HCT116 (cell line): ENCODE measurements at regions not wholly inside any gene's neighbourhood (a gene's known extent, or its start where the extent isn't known, plus 50 kb on each side); places are given as distances from the start of the nearest gene placed in this dataset.
A peak's percentile ranks its signal among the peaks of the same experiment; 100 is the strongest.

Experiments used
- EZH2 ChIP-seq: fragments of 200-600 bp; sonication (generic); IDR thresholded peaks from 2 replicates; pipeline ENCODE4 v1.6.1; 2017; ENCODE audit warnings: antibody characterized with exemption, mixed run types
- EZH2phosphoT487 ChIP-seq: fragments of 200-600 bp; IDR thresholded peaks from 2 replicates; pipeline ENCODE4 v1.6.1; 2018; ENCODE audit warnings: antibody characterized with exemption, borderline replicate concordance
- FOSL1 ChIP-seq: IDR thresholded peaks from 2 replicates; pipeline ENCODE4 v1.6.1; 2012; ENCODE audit warnings: low read depth
- POLR2A ChIP-seq: IDR thresholded peaks from 2 replicates; pipeline ENCODE4 v1.7.0; 2011; ENCODE audit warnings: borderline replicate concordance; ENCODE audit not compliant: insufficient read depth, insufficient read length; ENCODE audit errors: extremely low read depth
- POLR2AphosphoS5 ChIP-seq: IDR thresholded peaks from 2 replicates; pipeline ENCODE4 v1.6.1; 2011; ENCODE audit warnings: mild to moderate bottlenecking, low read depth, low read length, moderate library complexity
- SRF ChIP-seq: IDR thresholded peaks from 2 replicates; pipeline ENCODE4 v1.6.1; 2012; ENCODE audit warnings: low read depth
- TCF7L2 ChIP-seq: IDR thresholded peaks from 2 replicates; pipeline ENCODE4 v1.7.0; 2011; ENCODE audit warnings: borderline replicate concordance, inconsistent platforms; ENCODE audit not compliant: insufficient read depth, insufficient read length; ENCODE audit errors: extremely low read depth
- YY1 ChIP-seq: IDR thresholded peaks from 2 replicates; pipeline ENCODE4 v1.6.1; 2011; ENCODE audit warnings: low read length, low read depth, moderate library complexity, mild to moderate bottlenecking; ENCODE audit not compliant: insufficient replicate concordance; ENCODE audit errors: extremely low read depth
- ZFX ChIP-seq: fragments of 450-650 bp; IDR thresholded peaks from 2 replicates; pipeline ENCODE4 v1.6.1; 2017
- TF ChIP-seq, protein P1 (sequence below), 3 experiments: fragments of 200-600 bp in 1 of 3; sonication (generic) in 1 of 3; IDR thresholded peaks in 2 of 3; conservative IDR thresholded peaks in 1 of 3; 2 replicates each; pipeline ENCODE4 v1.5.1; 2012 to 2017; ENCODE audit warnings: low read depth in 2 of 3, low read length in 2 of 3, antibody characterized with exemption in 1 of 3, borderline replicate concordance in 1 of 3, control low read depth in 1 of 3, mild to moderate bottlenecking in 1 of 3, mixed read lengths in 1 of 3, mixed run types in 1 of 3, moderate library complexity in 1 of 3; ENCODE audit not compliant: insufficient read depth in 1 of 3
- TF ChIP-seq, protein P2 (sequence below): IDR thresholded peaks from 2 replicates; pipeline ENCODE4 v1.6.1; 2012
- TF ChIP-seq, protein P3 (sequence below): IDR thresholded peaks from 2 replicates; pipeline ENCODE4 v1.6.1; 2011; ENCODE audit warnings: mild to moderate bottlenecking, low read length, moderate library complexity; ENCODE audit not compliant: insufficient replicate concordance; ENCODE audit errors: extremely low read depth
- TF ChIP-seq, protein P4 (sequence below): IDR thresholded peaks from 2 replicates; pipeline ENCODE4 v1.6.1; 2012; ENCODE audit warnings: low read depth

- TF ChIP-seq POLR2AphosphoS5, result no peak
- TF ChIP-seq, protein P1, sequence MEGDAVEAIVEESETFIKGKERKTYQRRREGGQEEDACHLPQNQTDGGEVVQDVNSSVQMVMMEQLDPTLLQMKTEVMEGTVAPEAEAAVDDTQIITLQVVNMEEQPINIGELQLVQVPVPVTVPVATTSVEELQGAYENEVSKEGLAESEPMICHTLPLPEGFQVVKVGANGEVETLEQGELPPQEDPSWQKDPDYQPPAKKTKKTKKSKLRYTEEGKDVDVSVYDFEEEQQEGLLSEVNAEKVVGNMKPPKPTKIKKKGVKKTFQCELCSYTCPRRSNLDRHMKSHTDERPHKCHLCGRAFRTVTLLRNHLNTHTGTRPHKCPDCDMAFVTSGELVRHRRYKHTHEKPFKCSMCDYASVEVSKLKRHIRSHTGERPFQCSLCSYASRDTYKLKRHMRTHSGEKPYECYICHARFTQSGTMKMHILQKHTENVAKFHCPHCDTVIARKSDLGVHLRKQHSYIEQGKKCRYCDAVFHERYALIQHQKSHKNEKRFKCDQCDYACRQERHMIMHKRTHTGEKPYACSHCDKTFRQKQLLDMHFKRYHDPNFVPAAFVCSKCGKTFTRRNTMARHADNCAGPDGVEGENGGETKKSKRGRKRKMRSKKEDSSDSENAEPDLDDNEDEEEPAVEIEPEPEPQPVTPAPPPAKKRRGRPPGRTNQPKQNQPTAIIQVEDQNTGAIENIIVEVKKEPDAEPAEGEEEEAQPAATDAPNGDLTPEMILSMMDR (IDR thresholded peaks at IDR 0.05 in 2 of 3, conservative IDR thresholded peaks at IDR 0.05 in 1 of 3; ENCODE audit: borderline replicate concordance in 1 of 3, insufficient read depth in 1 of 3, low read depth in 2 of 3, low read length in 2 of 3), result peak in 2 of 3 experiments; percentile 16 to 18; a peak in 1 of 6 replicates
- TF ChIP-seq TCF7L2, result no peak
- TF ChIP-seq, protein P2, sequence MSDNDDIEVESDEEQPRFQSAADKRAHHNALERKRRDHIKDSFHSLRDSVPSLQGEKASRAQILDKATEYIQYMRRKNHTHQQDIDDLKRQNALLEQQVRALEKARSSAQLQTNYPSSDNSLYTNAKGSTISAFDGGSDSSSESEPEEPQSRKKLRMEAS, result no peak
- TF ChIP-seq EZH2, result no peak
- TF ChIP-seq, protein P3, sequence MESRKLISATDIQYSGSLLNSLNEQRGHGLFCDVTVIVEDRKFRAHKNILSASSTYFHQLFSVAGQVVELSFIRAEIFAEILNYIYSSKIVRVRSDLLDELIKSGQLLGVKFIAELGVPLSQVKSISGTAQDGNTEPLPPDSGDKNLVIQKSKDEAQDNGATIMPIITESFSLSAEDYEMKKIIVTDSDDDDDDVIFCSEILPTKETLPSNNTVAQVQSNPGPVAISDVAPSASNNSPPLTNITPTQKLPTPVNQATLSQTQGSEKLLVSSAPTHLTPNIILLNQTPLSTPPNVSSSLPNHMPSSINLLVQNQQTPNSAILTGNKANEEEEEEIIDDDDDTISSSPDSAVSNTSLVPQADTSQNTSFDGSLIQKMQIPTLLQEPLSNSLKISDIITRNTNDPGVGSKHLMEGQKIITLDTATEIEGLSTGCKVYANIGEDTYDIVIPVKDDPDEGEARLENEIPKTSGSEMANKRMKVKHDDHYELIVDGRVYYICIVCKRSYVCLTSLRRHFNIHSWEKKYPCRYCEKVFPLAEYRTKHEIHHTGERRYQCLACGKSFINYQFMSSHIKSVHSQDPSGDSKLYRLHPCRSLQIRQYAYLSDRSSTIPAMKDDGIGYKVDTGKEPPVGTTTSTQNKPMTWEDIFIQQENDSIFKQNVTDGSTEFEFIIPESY, result no peak
- no peak for TF ChIP-seq POLR2A
- TF ChIP-seq YY1, result no peak
- no peak for TF ChIP-seq EZH2phosphoT487
- TF ChIP-seq FOSL1, result no peak
- TF ChIP-seq, protein P4, sequence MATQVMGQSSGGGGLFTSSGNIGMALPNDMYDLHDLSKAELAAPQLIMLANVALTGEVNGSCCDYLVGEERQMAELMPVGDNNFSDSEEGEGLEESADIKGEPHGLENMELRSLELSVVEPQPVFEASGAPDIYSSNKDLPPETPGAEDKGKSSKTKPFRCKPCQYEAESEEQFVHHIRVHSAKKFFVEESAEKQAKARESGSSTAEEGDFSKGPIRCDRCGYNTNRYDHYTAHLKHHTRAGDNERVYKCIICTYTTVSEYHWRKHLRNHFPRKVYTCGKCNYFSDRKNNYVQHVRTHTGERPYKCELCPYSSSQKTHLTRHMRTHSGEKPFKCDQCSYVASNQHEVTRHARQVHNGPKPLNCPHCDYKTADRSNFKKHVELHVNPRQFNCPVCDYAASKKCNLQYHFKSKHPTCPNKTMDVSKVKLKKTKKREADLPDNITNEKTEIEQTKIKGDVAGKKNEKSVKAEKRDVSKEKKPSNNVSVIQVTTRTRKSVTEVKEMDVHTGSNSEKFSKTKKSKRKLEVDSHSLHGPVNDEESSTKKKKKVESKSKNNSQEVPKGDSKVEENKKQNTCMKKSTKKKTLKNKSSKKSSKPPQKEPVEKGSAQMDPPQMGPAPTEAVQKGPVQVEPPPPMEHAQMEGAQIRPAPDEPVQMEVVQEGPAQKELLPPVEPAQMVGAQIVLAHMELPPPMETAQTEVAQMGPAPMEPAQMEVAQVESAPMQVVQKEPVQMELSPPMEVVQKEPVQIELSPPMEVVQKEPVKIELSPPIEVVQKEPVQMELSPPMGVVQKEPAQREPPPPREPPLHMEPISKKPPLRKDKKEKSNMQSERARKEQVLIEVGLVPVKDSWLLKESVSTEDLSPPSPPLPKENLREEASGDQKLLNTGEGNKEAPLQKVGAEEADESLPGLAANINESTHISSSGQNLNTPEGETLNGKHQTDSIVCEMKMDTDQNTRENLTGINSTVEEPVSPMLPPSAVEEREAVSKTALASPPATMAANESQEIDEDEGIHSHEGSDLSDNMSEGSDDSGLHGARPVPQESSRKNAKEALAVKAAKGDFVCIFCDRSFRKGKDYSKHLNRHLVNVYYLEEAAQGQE, result no peak
- TF ChIP-seq SRF, result no peak
- TF ChIP-seq ZFX, result no peak
Observed at GRCh38 chr3:59308684-59309083, 258.9 kb upstream of the CFAP20DC start.
